ENCODE measurements at regions not wholly inside any gene's neighbourhood (a gene's known extent, or its start where the extent isn't known, plus 50 kb on each side); places are given as distances from the start of the nearest gene placed in this dataset.

DNA sequence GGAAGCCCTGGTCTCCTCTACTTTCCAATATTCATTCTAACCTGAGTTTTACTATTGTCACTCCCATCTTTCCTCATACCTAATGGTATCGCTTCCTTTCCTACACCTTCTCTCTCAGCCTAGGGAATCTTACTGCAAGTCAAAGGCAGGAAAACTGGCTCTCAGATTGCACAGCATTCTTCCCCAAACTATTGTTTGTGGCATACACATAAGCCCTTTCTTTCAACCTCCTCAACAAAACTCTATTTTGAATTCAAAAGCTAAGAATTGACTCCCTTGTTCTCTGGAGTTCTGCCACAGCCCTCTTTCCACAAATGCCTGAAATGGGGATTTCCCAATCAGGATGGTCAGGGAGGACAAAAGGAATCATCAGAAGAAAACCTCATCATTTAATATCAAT, 181.5 kb downstream of the FAM76B start:
- TF ChIP-seq, protein P1, sequence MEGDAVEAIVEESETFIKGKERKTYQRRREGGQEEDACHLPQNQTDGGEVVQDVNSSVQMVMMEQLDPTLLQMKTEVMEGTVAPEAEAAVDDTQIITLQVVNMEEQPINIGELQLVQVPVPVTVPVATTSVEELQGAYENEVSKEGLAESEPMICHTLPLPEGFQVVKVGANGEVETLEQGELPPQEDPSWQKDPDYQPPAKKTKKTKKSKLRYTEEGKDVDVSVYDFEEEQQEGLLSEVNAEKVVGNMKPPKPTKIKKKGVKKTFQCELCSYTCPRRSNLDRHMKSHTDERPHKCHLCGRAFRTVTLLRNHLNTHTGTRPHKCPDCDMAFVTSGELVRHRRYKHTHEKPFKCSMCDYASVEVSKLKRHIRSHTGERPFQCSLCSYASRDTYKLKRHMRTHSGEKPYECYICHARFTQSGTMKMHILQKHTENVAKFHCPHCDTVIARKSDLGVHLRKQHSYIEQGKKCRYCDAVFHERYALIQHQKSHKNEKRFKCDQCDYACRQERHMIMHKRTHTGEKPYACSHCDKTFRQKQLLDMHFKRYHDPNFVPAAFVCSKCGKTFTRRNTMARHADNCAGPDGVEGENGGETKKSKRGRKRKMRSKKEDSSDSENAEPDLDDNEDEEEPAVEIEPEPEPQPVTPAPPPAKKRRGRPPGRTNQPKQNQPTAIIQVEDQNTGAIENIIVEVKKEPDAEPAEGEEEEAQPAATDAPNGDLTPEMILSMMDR (IDR thresholded peaks at IDR 0.05) = no peak
- TF ChIP-seq POLR2A (IDR thresholded peaks at IDR 0.05) = no peak
- H3K27me3 ChIP-seq = no peaks in the 10 kb centered on the region
- intact Hi-C loops (cut with DNase I) = no loop called here
- no peak for DNase-seq
- H3K27ac ChIP-seq = no peak overlapping the region
- no peaks in the 10 kb centered on the region for H3K9me3 ChIP-seq
- no peaks in the 10 kb centered on the region for H3K4me1 ChIP-seq
- H3K4me3 ChIP-seq = no peak overlapping the region
- 100% methylated on average over 1 of the region's 1 CpG for WGBS, 2 donors
- no peaks in the 10 kb centered on the region for H3K36me3 ChIP-seq

DNA sequence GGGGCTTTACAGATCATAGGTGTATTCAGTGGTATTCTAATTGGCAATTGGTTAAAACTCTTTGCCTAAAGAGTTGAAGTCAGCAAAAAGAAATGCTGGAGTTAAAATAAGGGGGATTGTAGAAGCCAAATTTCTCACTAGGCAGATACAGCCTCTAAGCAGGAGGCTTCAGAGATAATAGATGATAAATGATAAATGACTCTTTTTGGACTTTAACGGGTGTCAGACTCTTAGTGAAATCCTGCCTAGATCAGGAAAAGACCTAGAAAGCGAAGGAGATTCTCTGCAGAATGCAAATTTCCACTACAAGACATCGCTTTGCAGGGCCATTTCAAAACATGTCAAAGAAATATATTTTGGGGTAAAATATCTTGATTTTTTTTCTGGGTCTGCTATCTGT, 182.8 kb downstream of the FAM76B start:
- intact Hi-C loops (cut with DNase I) = no loop called here

DNA sequence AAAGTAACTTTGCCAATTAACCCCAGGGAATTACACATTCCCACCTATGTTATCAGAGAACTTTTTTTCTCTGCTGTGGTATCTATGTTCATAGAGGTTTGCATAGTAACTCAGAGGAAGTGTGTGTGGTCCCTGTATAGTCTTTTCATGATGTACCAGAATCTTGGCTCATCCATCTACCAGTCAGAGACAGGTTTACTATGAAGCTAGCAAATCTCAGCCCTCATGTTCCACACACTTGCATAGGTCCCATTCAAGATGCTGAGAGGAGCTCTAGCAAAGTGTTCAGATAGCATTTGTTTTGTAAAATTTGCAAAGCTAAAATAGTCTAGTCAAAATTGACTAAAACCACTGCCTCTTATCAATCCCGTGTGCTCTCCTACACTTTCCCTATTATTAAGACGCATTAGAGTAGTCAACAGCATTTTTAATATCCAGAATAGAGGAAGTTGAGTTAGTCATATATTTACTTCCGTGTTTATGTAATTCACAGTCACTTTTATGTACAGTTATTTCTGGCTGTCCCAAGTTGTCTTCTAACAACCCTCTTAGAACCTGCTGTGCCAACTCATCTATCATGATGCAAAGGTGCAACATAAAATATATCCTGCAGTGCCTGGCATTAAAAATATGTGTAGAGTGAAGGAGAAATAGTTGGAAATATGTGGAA, 184.2 kb downstream of the FAM76B start:
- intact Hi-C loops (cut with DNase I) = no loop called here
- Histone ChIP-seq H3K27me3 (no peaks in the 10 kb centered on the region), H3K4me3 (no peak overlapping the region), H3K36me3 (no peaks in the 10 kb centered on the region), H3K4me1 (no peaks in the 10 kb centered on the region), H3K27ac (no peak overlapping the region), H3K9me3 (no peaks in the 10 kb centered on the region)
- TF ChIP-seq, protein P1 (IDR thresholded peaks at IDR 0.05) = no peak
- no peak for TF ChIP-seq POLR2A (IDR thresholded peaks at IDR 0.05)
- DNase-seq = no peak
- WGBS, 2 donors = 63 to 72% methylated on average over 3 of the region's 3 CpGs

More for the DNA sequence above, 182.8 kb downstream of the FAM76B start:
- no peak for DNase-seq
- H3K9me3 ChIP-seq = no peaks in the 10 kb centered on the region
- no peak overlapping the region for H3K27ac ChIP-seq
- H3K4me3 ChIP-seq = no peak overlapping the region
- TF ChIP-seq, protein P1 (IDR thresholded peaks at IDR 0.05) = no peak
- TF ChIP-seq POLR2A (IDR thresholded peaks at IDR 0.05) = no peak
- no peaks in the 10 kb centered on the region for H3K36me3 ChIP-seq
- no peaks in the 10 kb centered on the region for H3K4me1 ChIP-seq
- WGBS, 2 donors = 92 to 97% methylated on average over 3 of the region's 3 CpGs
- no peaks in the 10 kb centered on the region for H3K27me3 ChIP-seq

DNA sequence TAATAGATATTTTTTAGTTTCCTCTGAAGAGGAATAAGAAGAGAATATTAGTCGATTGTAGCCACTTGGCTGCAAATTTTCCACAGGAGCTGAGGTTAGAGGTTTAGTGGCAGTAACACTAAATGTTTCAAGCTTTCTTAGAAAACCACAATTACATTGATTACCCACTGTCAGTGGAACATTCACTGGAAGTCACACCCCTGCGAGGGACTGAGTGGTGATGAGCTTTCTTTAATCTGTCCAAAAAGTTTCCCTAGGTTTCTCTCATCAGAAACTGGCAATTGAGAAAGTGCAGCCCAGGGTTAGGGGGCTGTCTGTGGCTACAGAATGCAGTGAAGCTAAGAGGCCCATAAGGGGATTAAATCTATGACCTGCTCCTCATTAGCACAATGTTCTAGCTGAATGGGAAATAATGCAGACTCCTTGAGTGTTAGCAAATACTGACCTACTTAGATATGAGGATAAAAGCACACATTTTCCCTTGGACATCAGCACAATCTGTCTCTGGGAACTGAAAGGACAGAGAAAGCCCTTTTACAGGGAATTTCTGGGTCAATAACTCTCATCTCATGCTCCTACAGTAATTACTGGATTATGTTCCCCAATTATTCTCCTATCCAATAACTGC, 189.5 kb downstream of the FAM76B start:
- no peaks in the 10 kb centered on the region for H3K36me3 ChIP-seq
- TF ChIP-seq POLR2A (IDR thresholded peaks at IDR 0.05) = no peak
- TF ChIP-seq, protein P1 (IDR thresholded peaks at IDR 0.05) = no peak
- no peak overlapping the region for H3K4me3 ChIP-seq
- 63 to 65% methylated on average over 2 of the region's 2 CpGs for WGBS, 2 donors
- DNase-seq = no peak
- no peak overlapping the region for H3K27ac ChIP-seq
- no peaks in the 10 kb centered on the region for H3K27me3 ChIP-seq
- H3K9me3 ChIP-seq = no peaks in the 10 kb centered on the region
- peaks cover 3 to 6% (median 4%) of the 10 kb centered on the region in 3 donors for H3K4me1 ChIP-seq
- intact Hi-C loops (cut with DNase I) = no loop called here

DNA sequence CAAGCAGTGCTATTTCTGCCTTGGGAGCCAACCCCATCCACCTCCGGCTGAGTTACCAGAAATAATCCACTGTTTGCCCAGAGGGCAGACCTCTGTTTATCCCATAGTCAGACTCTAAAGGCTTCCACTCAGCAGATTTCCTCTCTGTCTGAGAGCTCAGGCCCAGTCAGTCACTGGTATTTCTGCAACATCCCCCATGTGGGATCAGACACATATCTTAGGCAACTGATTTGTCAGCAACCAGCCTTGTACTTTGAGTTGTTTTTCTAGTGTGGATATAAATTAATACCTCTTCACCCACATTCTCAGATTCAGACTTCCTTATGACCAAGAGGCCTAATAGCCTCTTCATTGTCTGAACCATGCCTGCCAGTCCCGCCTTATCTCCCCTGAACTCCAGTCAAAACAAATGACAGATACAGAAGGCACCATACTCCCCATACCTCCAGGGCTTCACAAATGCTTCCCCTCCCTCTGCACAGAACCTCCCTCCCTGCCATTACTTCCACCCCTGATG, 193.6 kb downstream of the FAM76B start:
- no peak overlapping the region for H3K27ac ChIP-seq
- no peaks in the 10 kb centered on the region for H3K27me3 ChIP-seq
- DNase-seq = no peak
- TF ChIP-seq, protein P1 (IDR thresholded peaks at IDR 0.05) = no peak
- TF ChIP-seq POLR2A (IDR thresholded peaks at IDR 0.05) = no peak
- H3K4me1 ChIP-seq = peaks cover 3 to 18% (median 8%) of the 10 kb centered on the region in 3 donors
- H3K9me3 ChIP-seq = no peaks in the 10 kb centered on the region
- WGBS, 2 donors = 66 to 72% methylated on average over 2 of the region's 2 CpGs
- intact Hi-C loops (cut with DNase I) = no loop called here
- no peak overlapping the region for H3K4me3 ChIP-seq
- H3K36me3 ChIP-seq = no peaks in the 10 kb centered on the region

Measured in esophagus squamous epithelium (tissue), 5 donors.